GM18861 (cell line): ENCODE measurements at regions not wholly inside any gene's neighbourhood (a gene's known extent, or its start where the extent isn't known, plus 50 kb on each side); places are given as distances from the start of the nearest gene placed in this dataset.
"Not testable (repeated sequence)": the region's sequence is repeated elsewhere in the genome, so short reads cannot be mapped to it uniquely, and the experiment has no call there.

Source experiments
- ATAC-seq: cut with Tn5 transposase; IDR thresholded peaks from one replicate; pipeline ENCODE4 v1.9.1; 2021; ENCODE audit not compliant: unreplicated experiment

GRCh38 chr2:209260281-209260680, 163.6 kb upstream of the MAP2 start:
- ATAC-seq, result no peak

GRCh38 chr2:209261366-209262053, 162.3 kb upstream of the MAP2 start:
- ATAC-seq, result not testable (repeated sequence)

- no peak for ATAC-seq
These were observed 154.8 kb upstream of the MAP2 start for GRCh38 chr2:209269024-209269423.

- ATAC-seq, result no peak
These were observed 147.8 kb upstream of the MAP2 start for GRCh38 chr2:209276000-209276399.

GRCh38 chr2:209277444-209277843, 146.4 kb upstream of the MAP2 start:
- no peak for ATAC-seq

GRCh38 chr2:209298601-209299000, 125.2 kb upstream of the MAP2 start:
- ATAC-seq, result no peak

GRCh38 chr2:209299478-209299877, 124.4 kb upstream of the MAP2 start:
- ATAC-seq, result not testable (repeated sequence)

GRCh38 chr2:209300766-209301165, 123.1 kb upstream of the MAP2 start:
- not testable (repeated sequence) for ATAC-seq

- no peak for ATAC-seq
These were observed 118.8 kb upstream of the MAP2 start for GRCh38 chr2:209305026-209305425.

GRCh38 chr2:209305746-209306196, 118.1 kb upstream of the MAP2 start:
- ATAC-seq, result no peak

GRCh38 chr2:209307161-209308001, 116.5 kb upstream of the MAP2 start:
- ATAC-seq, result no peak

GRCh38 chr2:209308415-209308814, 115.4 kb upstream of the MAP2 start:
- ATAC-seq, result no peak

- no peak for ATAC-seq
These were observed 111.9 kb upstream of the MAP2 start for GRCh38 chr2:209311948-209312347.

- not testable (repeated sequence) for ATAC-seq
These were observed 111.4 kb upstream of the MAP2 start for GRCh38 chr2:209312450-209312849.

- no peak for ATAC-seq
These were observed 109.2 kb upstream of the MAP2 start for GRCh38 chr2:209314653-209315052.

- ATAC-seq, result no peak
These were observed 107.7 kb upstream of the MAP2 start for GRCh38 chr2:209316141-209316540.

GRCh38 chr2:209321076-209321475, 102.8 kb upstream of the MAP2 start:
- no peak for ATAC-seq

GRCh38 chr2:209321581-209321980, 102.3 kb upstream of the MAP2 start:
- no peak for ATAC-seq

GRCh38 chr2:209322041-209322440, 101.8 kb upstream of the MAP2 start:
- ATAC-seq, result no peak

- no peak for ATAC-seq
These were observed 100.8 kb upstream of the MAP2 start for GRCh38 chr2:209322905-209323512.

GRCh38 chr2:209323738-209324137, 100.1 kb upstream of the MAP2 start:
- ATAC-seq, result no peak

GRCh38 chr2:209324281-209324680, 99.6 kb upstream of the MAP2 start:
- ATAC-seq, result no peak
